ENCODE measurements at regions not wholly inside any gene's neighbourhood (a gene's known extent, or its start where the extent isn't known, plus 50 kb on each side); places are given as distances from the start of the nearest gene placed in this dataset.

GRCh38 chr18:51848702-51849101 is 491.3 kb upstream of the DCC start:
- DNase-seq: no peak

- no peak for DNase-seq
Observed at GRCh38 chr18:51852681-51853080, 487.3 kb upstream of the DCC start.

GRCh38 chr18:51857989-51858388 is 482.0 kb upstream of the DCC start:
- DNase-seq: no peak

GRCh38 chr18:51861046-51861445 is 479.0 kb upstream of the DCC start:
- no peak for DNase-seq

- DNase-seq: no peak
Observed at GRCh38 chr18:51862051-51862715, 477.8 kb upstream of the DCC start.

- DNase-seq: no peak
Observed at GRCh38 chr18:51864219-51864965, 475.6 kb upstream of the DCC start.

GRCh38 chr18:51865538-51865937 is 474.5 kb upstream of the DCC start:
- DNase-seq: no peak

GRCh38 chr18:51867767-51868166 is 472.2 kb upstream of the DCC start:
- no peak for DNase-seq

- no peak for DNase-seq
Observed at GRCh38 chr18:51878724-51879123, 461.3 kb upstream of the DCC start.

GRCh38 chr18:51879329-51879728 is 460.7 kb upstream of the DCC start:
- no peak for DNase-seq

- no peak for DNase-seq
Observed at GRCh38 chr18:51881394-51881793, 458.6 kb upstream of the DCC start.

GRCh38 chr18:51884039-51884438 is 456.0 kb upstream of the DCC start:
- DNase-seq: no peak

- DNase-seq: no peak
Observed at GRCh38 chr18:51890762-51891161, 449.2 kb upstream of the DCC start.

GRCh38 chr18:51891876-51892275 is 448.1 kb upstream of the DCC start:
- DNase-seq: no peak

GRCh38 chr18:51897884-51898283 is 442.1 kb upstream of the DCC start:
- DNase-seq: no peak

GRCh38 chr18:51907687-51908597 is 432.1 kb upstream of the DCC start:
- DNase-seq: no peak

GRCh38 chr18:51908598-51908944 is 431.4 kb upstream of the DCC start:
- no peak for DNase-seq

- DNase-seq: no peak
Observed at GRCh38 chr18:51911584-51911983, 428.4 kb upstream of the DCC start.

- DNase-seq: no peak
Observed at GRCh38 chr18:51912381-51912780, 427.6 kb upstream of the DCC start.

- no peak for DNase-seq
Observed at GRCh38 chr18:51915176-51915575, 424.8 kb upstream of the DCC start.

GRCh38 chr18:51921862-51922261 is 418.1 kb upstream of the DCC start:
- no peak for DNase-seq

GRCh38 chr18:51933903-51934302 is 406.1 kb upstream of the DCC start:
- no peak for DNase-seq

- no peak for DNase-seq
Observed at GRCh38 chr18:51936115-51936514, 403.9 kb upstream of the DCC start.

Data from right kidney (tissue), 1 donor.